ENCODE measurements at regions not wholly inside any gene's neighbourhood (a gene's known extent, or its start where the extent isn't known, plus 50 kb on each side); places are given as distances from the start of the nearest gene placed in this dataset.

- TF ChIP-seq CTCF (IDR thresholded peaks at IDR 0.05) (no peak), POLR2A (IDR thresholded peaks at IDR 0.05) (no peak), POLR2AphosphoS5 (IDR thresholded peaks at IDR 0.05) (no peak)
Observed at GRCh38 chr9:93387791-93388190, 63.7 kb upstream of the FAM120A start.
